DOHH2 (cell line): ENCODE measurements at regions not wholly inside any gene's neighbourhood (a gene's known extent, or its start where the extent isn't known, plus 50 kb on each side); places are given as distances from the start of the nearest gene placed in this dataset.

ENCODE experiments used
- EZH2phosphoT487 ChIP-seq: fragments of 200-600 bp; sonication (generic); IDR thresholded peaks from 2 replicates; pipeline ENCODE4 v1.6.1; 2017; ENCODE audit warnings: borderline replicate concordance, mild to moderate bottlenecking, antibody characterized with exemption, low read length, moderate library complexity, mixed read lengths
- TF ChIP-seq, protein P1 (sequence below): fragments of 200-600 bp; sonication (generic); IDR thresholded peaks from one replicate; pipeline ENCODE4 v1.5.1; 2014; ENCODE audit warnings: antibody characterized with exemption, mild to moderate bottlenecking, low read depth, low read length; ENCODE audit not compliant: poor library complexity, severe bottlenecking

DNA sequence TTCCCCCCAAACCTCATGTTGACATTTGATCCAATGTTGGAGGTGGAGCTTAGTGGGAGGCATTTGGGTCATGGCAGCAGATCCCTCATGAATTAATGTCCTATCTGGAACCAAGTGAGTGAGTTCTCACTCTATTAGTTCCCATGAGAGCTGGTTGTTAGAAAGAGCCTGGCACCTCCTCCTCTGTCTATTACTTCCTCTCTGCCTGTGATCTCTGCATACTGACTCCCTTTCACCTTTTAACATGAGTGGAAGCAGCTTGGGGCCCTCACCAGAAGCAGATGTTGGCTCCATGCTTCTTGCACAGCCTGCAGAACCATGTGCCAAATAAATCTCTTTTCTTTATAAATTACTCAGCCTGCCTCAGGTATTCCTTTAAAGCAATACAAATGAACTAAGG, 127.3 kb upstream of the RALGAPA2 start:
- TF ChIP-seq, protein P1, sequence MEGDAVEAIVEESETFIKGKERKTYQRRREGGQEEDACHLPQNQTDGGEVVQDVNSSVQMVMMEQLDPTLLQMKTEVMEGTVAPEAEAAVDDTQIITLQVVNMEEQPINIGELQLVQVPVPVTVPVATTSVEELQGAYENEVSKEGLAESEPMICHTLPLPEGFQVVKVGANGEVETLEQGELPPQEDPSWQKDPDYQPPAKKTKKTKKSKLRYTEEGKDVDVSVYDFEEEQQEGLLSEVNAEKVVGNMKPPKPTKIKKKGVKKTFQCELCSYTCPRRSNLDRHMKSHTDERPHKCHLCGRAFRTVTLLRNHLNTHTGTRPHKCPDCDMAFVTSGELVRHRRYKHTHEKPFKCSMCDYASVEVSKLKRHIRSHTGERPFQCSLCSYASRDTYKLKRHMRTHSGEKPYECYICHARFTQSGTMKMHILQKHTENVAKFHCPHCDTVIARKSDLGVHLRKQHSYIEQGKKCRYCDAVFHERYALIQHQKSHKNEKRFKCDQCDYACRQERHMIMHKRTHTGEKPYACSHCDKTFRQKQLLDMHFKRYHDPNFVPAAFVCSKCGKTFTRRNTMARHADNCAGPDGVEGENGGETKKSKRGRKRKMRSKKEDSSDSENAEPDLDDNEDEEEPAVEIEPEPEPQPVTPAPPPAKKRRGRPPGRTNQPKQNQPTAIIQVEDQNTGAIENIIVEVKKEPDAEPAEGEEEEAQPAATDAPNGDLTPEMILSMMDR: no peak
- no peak for TF ChIP-seq EZH2phosphoT487
